NCI-H2107 treated with DMSO at 0.1 percent for 48 hours (cell line): ENCODE measurements at regions not wholly inside any gene's neighbourhood (a gene's known extent, or its start where the extent isn't known, plus 50 kb on each side); places are given as distances from the start of the nearest gene placed in this dataset.
"Not testable (repeated sequence)": the region's sequence is repeated elsewhere in the genome, so short reads cannot be mapped to it uniquely, and the experiment has no call there.

Experiments
- DNase-seq: peaks from one replicate; lab custom pipeline; 2025; ENCODE audit not compliant: unreplicated experiment; lab: John Stamatoyannopoulos, UW

GRCh38 chr3:56957522-56957921, 102.9 kb upstream of the SPATA12 start:
- no peak for DNase-seq

- DNase-seq = no peak
Measured at GRCh38 chr3:56956906-56957305, 103.6 kb upstream of the SPATA12 start.

GRCh38 chr3:56955492-56956111, 104.9 kb upstream of the SPATA12 start:
- DNase-seq = no peak

GRCh38 chr3:56954125-56954524, 106.3 kb upstream of the SPATA12 start:
- no peak for DNase-seq

- DNase-seq = no peak
Measured at GRCh38 chr3:56952846-56953245, 107.6 kb upstream of the SPATA12 start.

GRCh38 chr3:56952061-56952460, 108.4 kb upstream of the SPATA12 start:
- no peak for DNase-seq

GRCh38 chr3:56951366-56951765, 109.1 kb upstream of the SPATA12 start:
- no peak for DNase-seq

GRCh38 chr3:56945378-56945777, 115.1 kb upstream of the SPATA12 start:
- DNase-seq = not testable (repeated sequence)

- no peak for DNase-seq
Measured at GRCh38 chr3:56942523-56942922, 117.9 kb upstream of the SPATA12 start.

- no peak for DNase-seq
Measured at GRCh38 chr3:56940976-56941375, 119.5 kb upstream of the SPATA12 start.

- no peak for DNase-seq
Measured at GRCh38 chr3:56940321-56940720, 120.1 kb upstream of the SPATA12 start.

GRCh38 chr3:56939834-56940233, 120.6 kb upstream of the SPATA12 start:
- no peak for DNase-seq

GRCh38 chr3:56938530-56938929, 121.9 kb upstream of the SPATA12 start:
- no peak for DNase-seq

- no peak for DNase-seq
Measured at GRCh38 chr3:56937580-56937979, 122.9 kb upstream of the SPATA12 start.

GRCh38 chr3:56935811-56936210, 124.7 kb upstream of the SPATA12 start:
- no peak for DNase-seq

GRCh38 chr3:56934481-56934880, 126.0 kb upstream of the SPATA12 start:
- DNase-seq = not testable (repeated sequence)

GRCh38 chr3:56933803-56934202, 126.7 kb upstream of the SPATA12 start:
- no peak for DNase-seq

GRCh38 chr3:56932866-56933265, 127.6 kb upstream of the SPATA12 start:
- no peak for DNase-seq

- no peak for DNase-seq
Measured at GRCh38 chr3:56931836-56932235, 128.6 kb upstream of the SPATA12 start.

- DNase-seq = no peak
Measured at GRCh38 chr3:56930706-56931105, 129.0 kb upstream of the ARHGEF3 start.

GRCh38 chr3:56929809-56930615, 128.3 kb upstream of the ARHGEF3 start:
- no peak for DNase-seq

- DNase-seq = no peak
Measured at GRCh38 chr3:56928379-56929068, 126.8 kb upstream of the ARHGEF3 start.
